SIG-M5 treated with dmso at 0.1 percent for 504 hours (cell line): ENCODE measurements at regions not wholly inside any gene's neighbourhood (a gene's known extent, or its start where the extent isn't known, plus 50 kb on each side); places are given as distances from the start of the nearest gene placed in this dataset.

Experiments used
- DNase-seq: peaks from one replicate; lab custom pipeline; 2025; ENCODE audit not compliant: unreplicated experiment; lab: John Stamatoyannopoulos, UW

GRCh38 chr6:14063756-14064155, 53.8 kb upstream of the CD83 start:
- DNase-seq: no peak

- no peak for DNase-seq
These were observed 52.2 kb upstream of the CD83 start for GRCh38 chr6:14065350-14065749.

GRCh38 chr6:14066782-14067406, 50.7 kb upstream of the CD83 start:
- DNase-seq: peak; percentile 74

GRCh38 chr6:14067656-14068055, 49.9 kb upstream of the CD83 start:
- no peak for DNase-seq
